ENCODE measurements at regions not wholly inside any gene's neighbourhood (a gene's known extent, or its start where the extent isn't known, plus 50 kb on each side); places are given as distances from the start of the nearest gene placed in this dataset.
A peak's percentile ranks its signal among the peaks of the same experiment; 100 is the strongest.

GRCh38 chr15:97903560-97903959 lies 56.9 kb upstream of the ARRDC4 start:
- CTCF ChIA-PET (ENCODE audit: unreplicated experiment) = no interaction called here
- no peak overlapping the region for H3K4me2 ChIP-seq (ENCODE audit: low read length)

GRCh38 chr15:97903971-97904572 lies 56.4 kb upstream of the ARRDC4 start:
- no peak overlapping the region for H2AFZ ChIP-seq (ENCODE audit: low read length)

More at GRCh38 chr15:97903560-97903959, 56.9 kb upstream of the ARRDC4 start:
- no peaks in the 10 kb centered on the region for H3K9me2 ChIP-seq (ENCODE audit: insufficient read depth, low read length)
- no TSS peak for BruUV-seq (replicated peaks)
- no peaks in the 10 kb centered on the region for H3K4me1 ChIP-seq (ENCODE audit: insufficient read depth, low read length, poor library complexity, severe bottlenecking)
- H3K79me2 ChIP-seq (ENCODE audit: insufficient read depth, low read depth, low read length) = no peaks in the 10 kb centered on the region
- H4K20me1 ChIP-seq (ENCODE audit: insufficient read depth, low read length) = no peaks in the 10 kb centered on the region
- intact Hi-C loops (cut with micrococcal nuclease; ENCODE audit: unreplicated experiment) = no loop called here
- H3K27ac ChIP-seq (ENCODE audit: low read depth, low read length, poor library complexity, severe bottlenecking) = no peak overlapping the region
- H3K36me3 ChIP-seq (ENCODE audit: insufficient read depth, low read length) = no peaks in the 10 kb centered on the region
- DNase-seq (ENCODE audit: low spot score) = no peak
- POLR2A ChIA-PET = no interaction called here
- no peak for TF ChIP-seq EZH2phosphoT487 (IDR thresholded peaks at IDR 0.05; ENCODE audit: borderline replicate concordance, low read depth, low read length)
- TF ChIP-seq CTCF (conservative IDR thresholded peaks at IDR 0.05; ENCODE audit: low read length) = no peak
- H3K4me3 ChIP-seq (ENCODE audit: low read depth, low read length, poor library complexity, severe bottlenecking) = no peak overlapping the region
- no peaks in the 10 kb centered on the region for H3K9me3 ChIP-seq (ENCODE audit: low read length)
- H2AFZ ChIP-seq (ENCODE audit: low read length) = no peak overlapping the region

More at GRCh38 chr15:97903971-97904572, 56.4 kb upstream of the ARRDC4 start:
- no peak overlapping the region for H3K27ac ChIP-seq (ENCODE audit: low read depth, low read length, poor library complexity, severe bottlenecking)
- peak; percentile 53 for TF ChIP-seq CTCF (conservative IDR thresholded peaks at IDR 0.05; ENCODE audit: low read length)
- no peak for TF ChIP-seq EZH2phosphoT487 (IDR thresholded peaks at IDR 0.05; ENCODE audit: borderline replicate concordance, low read depth, low read length)
- no peak overlapping the region for H3K4me2 ChIP-seq (ENCODE audit: low read length)
- no peaks in the 10 kb centered on the region for H3K4me1 ChIP-seq (ENCODE audit: insufficient read depth, low read length, poor library complexity, severe bottlenecking)
- no peaks in the 10 kb centered on the region for H3K79me2 ChIP-seq (ENCODE audit: insufficient read depth, low read depth, low read length)
- ChIA-PET POLR2A (no interaction called here), CTCF (ENCODE audit: unreplicated experiment) (no interaction called here)
- peak; percentile 2 for DNase-seq (ENCODE audit: low spot score)
- no peaks in the 10 kb centered on the region for H3K9me2 ChIP-seq (ENCODE audit: insufficient read depth, low read length)
- no peaks in the 10 kb centered on the region for H3K36me3 ChIP-seq (ENCODE audit: insufficient read depth, low read length)
- intact Hi-C loops (cut with micrococcal nuclease; ENCODE audit: unreplicated experiment) = no loop called here
- H3K9me3 ChIP-seq (ENCODE audit: low read length) = no peaks in the 10 kb centered on the region
- H3K4me3 ChIP-seq (ENCODE audit: low read depth, low read length, poor library complexity, severe bottlenecking) = no peak overlapping the region
- H4K20me1 ChIP-seq (ENCODE audit: insufficient read depth, low read length) = no peaks in the 10 kb centered on the region
- no TSS peak for BruUV-seq (replicated peaks)
